Fibroblast of lung (primary cell): ENCODE measurements at regions not wholly inside any gene's neighbourhood (a gene's known extent, or its start where the extent isn't known, plus 50 kb on each side); places are given as distances from the start of the nearest gene placed in this dataset.

Source experiments
- DNase-seq, 2 donors: peaks; one replicate each; pipeline versions ENCODE4 v3.0.0 to v3.0.0-alpha.2; 2010; ENCODE audit warnings: low read depth in 2 of 2
- H2AFZ ChIP-seq: 2 replicates; pipeline ENCODE4 v1.5.1; 2012; ENCODE audit warnings: low read length, control low read depth, inconsistent platforms
- H3K27ac ChIP-seq: 2 replicates; pipeline ENCODE4 v1.5.1; 2011; ENCODE audit warnings: low read length, control low read depth; ENCODE audit not compliant: insufficient read depth
- H3K27me3 ChIP-seq: 2 replicates; pipeline ENCODE4 v1.5.1; 2011; ENCODE audit warnings: mild to moderate bottlenecking, low read length; ENCODE audit not compliant: control insufficient read depth, insufficient read depth
- H3K36me3 ChIP-seq: 2 replicates; pipeline ENCODE4 v1.5.1; 2011; ENCODE audit warnings: low read length; ENCODE audit not compliant: control insufficient read depth, insufficient read depth
- H3K4me1 ChIP-seq: 2 replicates; pipeline ENCODE4 v1.5.1; 2011; ENCODE audit warnings: low read length; ENCODE audit not compliant: control insufficient read depth, insufficient read depth; ENCODE audit errors: extremely low read depth
- H3K4me2 ChIP-seq: 2 replicates; pipeline ENCODE4 v1.5.1; 2011; ENCODE audit warnings: low read length, control low read depth; ENCODE audit not compliant: insufficient read depth; ENCODE audit errors: extremely low read depth
- H3K4me3 ChIP-seq, 4 experiments: fragments of 200-600 bp in 1 of 4; sonication (generic) in 1 of 4; replicated peaks in 1 of 4; 2 replicates each; pipeline ENCODE4 v1.5.1; 2011 to 2016; ENCODE audit warnings: low read length in 4 of 4, low read depth in 3 of 4, mild to moderate bottlenecking in 3 of 4, control low read depth in 2 of 4, inconsistent platforms in 1 of 4, mixed read lengths in 1 of 4; ENCODE audit not compliant: insufficient read depth in 1 of 4; ENCODE audit errors: control extremely low read depth in 1 of 4
- H3K79me2 ChIP-seq: 2 replicates; pipeline ENCODE4 v1.5.1; 2012; ENCODE audit warnings: mild to moderate bottlenecking, low read length, inconsistent platforms; ENCODE audit not compliant: control insufficient read depth, insufficient read depth
- H3K9ac ChIP-seq: 2 replicates; pipeline ENCODE4 v1.5.1; 2011; ENCODE audit warnings: mild to moderate bottlenecking, low read length, control low read depth; ENCODE audit not compliant: insufficient read depth
- H3K9me3 ChIP-seq: 2 replicates; pipeline ENCODE4 v1.5.1; 2012; ENCODE audit warnings: low read depth, low read length; ENCODE audit not compliant: control insufficient read depth, insufficient read depth
- H4K20me1 ChIP-seq: 2 replicates; pipeline ENCODE4 v1.5.1; 2011; ENCODE audit warnings: low read length; ENCODE audit not compliant: control insufficient read depth, insufficient read depth; ENCODE audit errors: extremely low read depth
- EZH2 ChIP-seq: IDR thresholded peaks from 2 replicates; pipeline ENCODE4 v1.5.1; 2012; ENCODE audit warnings: low read length, control low read depth, mild to moderate bottlenecking; ENCODE audit errors: missing control alignments
- TF ChIP-seq, protein P1 (sequence below), 2 donors: IDR thresholded peaks in 1 of 2; conservative IDR thresholded peaks in 1 of 2; 1 replicate in 1 of 2; 2 replicates in 1 of 2; pipeline ENCODE4 v1.5.1; 2011 to 2012; ENCODE audit warnings: low read length in 2 of 2, control low read depth in 1 of 2, inconsistent platforms in 1 of 2, low read depth in 1 of 2, mild to moderate bottlenecking in 1 of 2

DNA sequence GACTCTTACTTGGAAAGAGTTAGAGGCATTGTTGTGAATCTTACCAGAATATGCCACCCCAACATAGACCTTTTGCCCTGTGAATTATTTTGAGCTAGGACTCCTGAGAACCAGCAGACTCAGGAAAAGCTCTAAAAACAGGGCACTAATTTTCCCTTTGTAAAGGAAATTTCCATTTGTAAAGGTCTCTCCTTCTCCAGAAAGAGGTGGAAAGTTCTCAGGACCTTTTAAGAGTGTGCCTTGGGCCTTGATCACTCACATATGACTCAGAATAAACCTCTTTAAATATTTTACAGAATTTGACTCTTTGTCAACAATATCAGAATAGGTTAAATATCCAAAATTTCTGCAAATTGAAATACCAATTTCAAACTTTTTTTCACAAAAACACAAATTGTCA lies 721.8 kb upstream of the NCAM2 start:
- DNase-seq: no peak
- H3K9ac ChIP-seq: no peak overlapping the region
- no peaks in the 10 kb centered on the region for H3K27me3 ChIP-seq
- no peak overlapping the region for H3K4me2 ChIP-seq
- no peaks in the 10 kb centered on the region for H3K79me2 ChIP-seq
- H3K27ac ChIP-seq: no peak overlapping the region
- no peaks in the 10 kb centered on the region for H3K36me3 ChIP-seq
- no peaks in the 10 kb centered on the region for H4K20me1 ChIP-seq
- H3K4me1 ChIP-seq: no peaks in the 10 kb centered on the region
- TF ChIP-seq EZH2: no peak
- TF ChIP-seq, protein P1, sequence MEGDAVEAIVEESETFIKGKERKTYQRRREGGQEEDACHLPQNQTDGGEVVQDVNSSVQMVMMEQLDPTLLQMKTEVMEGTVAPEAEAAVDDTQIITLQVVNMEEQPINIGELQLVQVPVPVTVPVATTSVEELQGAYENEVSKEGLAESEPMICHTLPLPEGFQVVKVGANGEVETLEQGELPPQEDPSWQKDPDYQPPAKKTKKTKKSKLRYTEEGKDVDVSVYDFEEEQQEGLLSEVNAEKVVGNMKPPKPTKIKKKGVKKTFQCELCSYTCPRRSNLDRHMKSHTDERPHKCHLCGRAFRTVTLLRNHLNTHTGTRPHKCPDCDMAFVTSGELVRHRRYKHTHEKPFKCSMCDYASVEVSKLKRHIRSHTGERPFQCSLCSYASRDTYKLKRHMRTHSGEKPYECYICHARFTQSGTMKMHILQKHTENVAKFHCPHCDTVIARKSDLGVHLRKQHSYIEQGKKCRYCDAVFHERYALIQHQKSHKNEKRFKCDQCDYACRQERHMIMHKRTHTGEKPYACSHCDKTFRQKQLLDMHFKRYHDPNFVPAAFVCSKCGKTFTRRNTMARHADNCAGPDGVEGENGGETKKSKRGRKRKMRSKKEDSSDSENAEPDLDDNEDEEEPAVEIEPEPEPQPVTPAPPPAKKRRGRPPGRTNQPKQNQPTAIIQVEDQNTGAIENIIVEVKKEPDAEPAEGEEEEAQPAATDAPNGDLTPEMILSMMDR (conservative IDR thresholded peaks at IDR 0.05 in 1 of 2, IDR thresholded peaks at IDR 0.05 in 1 of 2; ENCODE audit: low read depth in 1 of 2, low read length in 2 of 2): no peak
- H2AFZ ChIP-seq: no peak overlapping the region
- H3K9me3 ChIP-seq: no peaks in the 10 kb centered on the region
- H3K4me3 ChIP-seq: no peak overlapping the region

DNA sequence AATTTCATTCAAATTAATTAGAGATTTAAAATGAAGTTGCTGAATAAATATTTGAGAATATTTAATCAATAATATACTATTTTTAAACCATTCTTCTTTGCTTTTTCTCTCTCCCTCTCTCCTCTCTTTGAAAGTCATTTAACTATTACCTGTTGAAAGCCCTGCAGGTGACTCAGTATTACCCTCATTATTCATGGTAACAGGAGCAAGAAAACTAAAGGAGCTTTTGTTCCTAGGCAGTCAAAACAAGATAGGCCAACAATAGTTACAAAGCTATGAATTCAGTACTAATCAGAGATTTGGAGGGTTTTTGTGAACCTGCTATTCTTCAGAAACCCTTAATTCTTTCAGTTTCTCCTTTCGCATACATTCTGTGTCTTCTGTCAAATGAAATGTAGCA lies 721.3 kb upstream of the NCAM2 start:
- Histone ChIP-seq H3K4me2 (no peak overlapping the region), H3K4me3 (no peak overlapping the region), H3K36me3 (no peaks in the 10 kb centered on the region), H3K27me3 (no peaks in the 10 kb centered on the region), H3K4me1 (no peaks in the 10 kb centered on the region), H3K9me3 (no peaks in the 10 kb centered on the region), H3K79me2 (no peaks in the 10 kb centered on the region), H3K9ac (no peak overlapping the region), H4K20me1 (no peaks in the 10 kb centered on the region), H3K27ac (no peak overlapping the region), H2AFZ (no peak overlapping the region)
- DNase-seq: no peak
- TF ChIP-seq EZH2: no peak
- TF ChIP-seq, protein P1 (conservative IDR thresholded peaks at IDR 0.05 in 1 of 2, IDR thresholded peaks at IDR 0.05 in 1 of 2; ENCODE audit: low read depth in 1 of 2, low read length in 2 of 2): no peak

DNA sequence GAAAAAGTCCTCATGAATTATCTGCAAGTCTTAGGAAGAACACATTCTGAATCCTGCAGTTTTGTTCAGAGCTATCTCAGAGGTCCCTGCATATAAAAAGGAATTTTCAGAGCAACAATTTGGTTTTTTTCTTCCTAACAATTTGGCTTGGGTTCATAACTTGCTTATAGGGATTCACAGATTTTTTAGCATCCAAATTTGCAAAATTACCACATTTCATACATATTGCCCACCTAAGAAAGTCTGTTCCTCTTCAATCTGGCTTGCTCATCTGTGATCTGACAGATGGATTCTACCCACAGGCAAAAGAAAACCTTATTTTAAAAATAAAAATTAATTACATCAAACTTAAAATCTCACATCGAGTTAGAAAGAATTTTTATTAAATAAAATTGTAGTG lies 714.4 kb upstream of the NCAM2 start:
- H3K4me2 ChIP-seq: no peak overlapping the region
- no peaks in the 10 kb centered on the region for H3K9me3 ChIP-seq
- H3K27me3 ChIP-seq: no peaks in the 10 kb centered on the region
- H3K36me3 ChIP-seq: no peaks in the 10 kb centered on the region
- no peak for DNase-seq
- H3K4me1 ChIP-seq: no peaks in the 10 kb centered on the region
- TF ChIP-seq, protein P1 (conservative IDR thresholded peaks at IDR 0.05 in 1 of 2, IDR thresholded peaks at IDR 0.05 in 1 of 2; ENCODE audit: low read depth in 1 of 2, low read length in 2 of 2): no peak
- no peak for TF ChIP-seq EZH2
- no peak overlapping the region for H2AFZ ChIP-seq
- H3K4me3 ChIP-seq: no peak overlapping the region
- no peaks in the 10 kb centered on the region for H3K79me2 ChIP-seq
- H3K27ac ChIP-seq: no peak overlapping the region
- no peaks in the 10 kb centered on the region for H4K20me1 ChIP-seq
- no peak overlapping the region for H3K9ac ChIP-seq
